H1 (cell line): ENCODE measurements at regions not wholly inside any gene's neighbourhood (a gene's known extent, or its start where the extent isn't known, plus 50 kb on each side); places are given as distances from the start of the nearest gene placed in this dataset.

ENCODE experiments used
- CTCF ChIA-PET: fragments of 300-600 bp; sonication (Branson Sonifier 250); formaldehyde crosslinking; loops from one replicate; lab custom pipeline; 2021; ENCODE audit not compliant: partially characterized antibody; lab: Charles Lee
- POLR2A ChIA-PET: fragments of 300-600 bp; sonication (Branson Sonifier 250); formaldehyde crosslinking; loops from one replicate; lab custom pipeline; 2021; ENCODE audit warnings: inconsistent platforms; ENCODE audit not compliant: partially characterized antibody; lab: Charles Lee
- DNase-seq, 2 experiments: peaks; one replicate each; pipeline versions ENCODE4 v3.0.0 to v3.0.0-alpha.2; 2010 to 2022; ENCODE audit warnings: low spot score in 2 of 2, low read depth in 1 of 2, mixed read lengths in 1 of 2
- FAIRE-seq: peaks from 2 replicates; lab custom pipeline; 2011; peaks lifted over from hg19 to GRCh38; lab: Jason Lieb, UNC
- H2AFZ ChIP-seq: 2 replicates; pipeline ENCODE4 v1.8.1; 2012; ENCODE audit warnings: low read length, inconsistent platforms
- H2AK5ac ChIP-seq: 2 replicates; pipeline ENCODE4 v1.6.1; 2013; ENCODE audit warnings: low read depth, low read length
- H2BK120ac ChIP-seq: replicated peaks from 2 replicates; pipeline ENCODE3; 2013; ENCODE audit warnings: low read depth, low read length, inconsistent platforms
- H2BK12ac ChIP-seq: 2 replicates; pipeline ENCODE4 v1.6.1; 2013; ENCODE audit warnings: low read depth, low read length
- H2BK15ac ChIP-seq: 2 replicates; pipeline ENCODE4 v1.6.1; 2013; ENCODE audit warnings: low read length
- H2BK20ac ChIP-seq: 2 replicates; pipeline ENCODE4 v1.6.1; 2013; ENCODE audit warnings: low read length
- H2BK5ac ChIP-seq: 2 replicates; pipeline ENCODE4 v1.6.1; 2013; ENCODE audit warnings: low read depth, low read length
- H3K14ac ChIP-seq: 2 replicates; pipeline ENCODE4 v1.6.1; 2013; ENCODE audit warnings: inconsistent platforms; ENCODE audit not compliant: insufficient read length
- H3K18ac ChIP-seq: 2 replicates; pipeline ENCODE4 v1.6.1; 2013; ENCODE audit warnings: low read length; ENCODE audit errors: extremely low read depth
- H3K23ac ChIP-seq: 2 replicates; pipeline ENCODE4 v1.6.1; 2013; ENCODE audit warnings: inconsistent platforms; ENCODE audit not compliant: insufficient read length
- H3K23me2 ChIP-seq: 2 replicates; pipeline ENCODE4 v1.6.1; 2013; ENCODE audit warnings: low read depth, low read length
- H3K27ac ChIP-seq: 2 replicates; pipeline ENCODE4 v1.6.1; 2011; ENCODE audit warnings: low read depth, low read length, inconsistent platforms
- H3K27me3 ChIP-seq, 4 experiments: replicated peaks in 1 of 4; 1 replicate in 1 of 4; 2 replicates in 3 of 4; pipeline versions ENCODE4 v1.6.1 to v1.8.1; 2011 to 2013; ENCODE audit warnings: low read length in 3 of 4, mild to moderate bottlenecking in 3 of 4, inconsistent platforms in 2 of 4, mixed read lengths in 2 of 4, moderate library complexity in 1 of 4; ENCODE audit not compliant: control insufficient read depth in 3 of 4, insufficient read depth in 3 of 4; ENCODE audit errors: extremely low read depth in 1 of 4
- H3K36me3 ChIP-seq, 4 experiments: 2 replicates each; pipeline versions ENCODE4 v1.6.1 to v1.8.1; 2011 to 2013; ENCODE audit warnings: mild to moderate bottlenecking in 4 of 4, low read length in 3 of 4, moderate library complexity in 2 of 4, control low read depth in 1 of 4, inconsistent platforms in 1 of 4; ENCODE audit not compliant: insufficient read depth in 4 of 4, control insufficient read depth in 2 of 4
- H3K4ac ChIP-seq: replicated peaks from 2 replicates; pipeline ENCODE3; 2013; ENCODE audit warnings: low read length, low read depth, mixed read lengths, inconsistent platforms; ENCODE audit not compliant: insufficient read length
- H3K4me1 ChIP-seq, 4 experiments: replicated peaks in 1 of 4; 1 replicate in 1 of 4; 2 replicates in 3 of 4; pipeline versions ENCODE4 v1.6.1 to v1.8.1; 2011 to 2013; ENCODE audit warnings: low read length in 3 of 4, inconsistent platforms in 2 of 4, mixed read lengths in 1 of 4; ENCODE audit not compliant: insufficient read depth in 4 of 4, control insufficient read depth in 3 of 4
- H3K4me2 ChIP-seq, 2 experiments: 2 replicates each; pipeline versions ENCODE4 v1.6.1 to v1.8.1; 2011 to 2013; ENCODE audit warnings: low read depth in 2 of 2, low read length in 2 of 2, control low read depth in 1 of 2, inconsistent platforms in 1 of 2, mild to moderate bottlenecking in 1 of 2; ENCODE audit not compliant: insufficient read depth in 1 of 2
- H3K4me3 ChIP-seq, 4 experiments: fragments of 200-600, 300-600 bp in 1 of 4; sonication (generic), shearing (Covaris generic), sonication (Bioruptor Twin) in 1 of 4; 2 replicates each; pipeline versions ENCODE4 v1.5.1 to v1.8.1; 2011 to 2016; ENCODE audit warnings: low read length in 4 of 4, low read depth in 3 of 4, control low read depth in 2 of 4, inconsistent platforms in 2 of 4, mild to moderate bottlenecking in 2 of 4, mixed read lengths in 1 of 4, moderate library complexity in 1 of 4; ENCODE audit not compliant: insufficient read depth in 2 of 4; ENCODE audit errors: extremely low read depth in 1 of 4
- H3K56ac ChIP-seq: replicated peaks from 2 replicates; pipeline ENCODE3; 2013; ENCODE audit warnings: low read depth, mild to moderate bottlenecking, mixed read lengths, low read length, inconsistent platforms; ENCODE audit not compliant: insufficient read length
- H3K79me1 ChIP-seq: 2 replicates; pipeline ENCODE4 v1.6.1; 2013; ENCODE audit warnings: low read depth, low read length, control low read depth
- H3K79me2 ChIP-seq, 2 experiments: 2 replicates each; pipeline versions ENCODE4 v1.6.1 to v1.8.1; 2012 to 2013; ENCODE audit warnings: low read length in 2 of 2, mild to moderate bottlenecking in 2 of 2, inconsistent platforms in 1 of 2; ENCODE audit not compliant: insufficient read depth in 2 of 2, control insufficient read depth in 1 of 2
- H3K9ac ChIP-seq, 4 experiments: replicated peaks in 1 of 4; 1 replicate in 1 of 4; 2 replicates in 3 of 4; pipeline versions ENCODE4 v1.6.1 to v1.8.1; 2011 to 2013; ENCODE audit warnings: low read depth in 3 of 4, low read length in 3 of 4, control low read depth in 2 of 4, mild to moderate bottlenecking in 2 of 4, moderate library complexity in 2 of 4, inconsistent platforms in 1 of 4; ENCODE audit errors: extremely low read depth in 1 of 4
- H3K9me3 ChIP-seq, 2 experiments: 2 replicates each; pipeline versions ENCODE4 v1.6.1 to v1.8.1; 2012 to 2013; ENCODE audit warnings: mild to moderate bottlenecking in 2 of 2, moderate library complexity in 2 of 2, control low read depth in 1 of 2, inconsistent platforms in 1 of 2, low read depth in 1 of 2, low read length in 1 of 2, mixed read lengths in 1 of 2; ENCODE audit not compliant: insufficient read depth in 2 of 2
- H4K20me1 ChIP-seq, 2 experiments: replicated peaks in 1 of 2; 2 replicates each; pipeline versions ENCODE3 to v1.8.1; 2011 to 2013; ENCODE audit warnings: inconsistent platforms in 2 of 2, low read length in 2 of 2, mild to moderate bottlenecking in 1 of 2; ENCODE audit not compliant: insufficient read depth in 2 of 2, control insufficient read depth in 1 of 2
- H4K5ac ChIP-seq: 2 replicates; pipeline ENCODE4 v1.6.1; 2013; ENCODE audit warnings: low read length, low read depth, mixed read lengths, inconsistent platforms; ENCODE audit not compliant: insufficient read length
- H4K8ac ChIP-seq: 2 replicates; pipeline ENCODE4 v1.8.0; 2013; ENCODE audit warnings: mild to moderate bottlenecking, moderate library complexity, low read length, inconsistent platforms; ENCODE audit not compliant: insufficient read depth; ENCODE audit errors: extremely low read depth
- H4K91ac ChIP-seq: replicated peaks from 2 replicates; pipeline ENCODE3; 2013; ENCODE audit warnings: low read length, mixed read lengths, inconsistent platforms; ENCODE audit not compliant: insufficient read length
- BRCA1 ChIP-seq: IDR thresholded peaks from 2 replicates; pipeline ENCODE4 v1.6.1; 2012; ENCODE audit warnings: low read depth, low read length, improper control_type of control experiment
- CEBPB ChIP-seq: IDR thresholded peaks from 2 replicates; pipeline ENCODE4 v1.6.1; 2012; ENCODE audit warnings: low read depth, low read length
- CHD2 ChIP-seq: IDR thresholded peaks from 2 replicates; pipeline ENCODE4 v1.6.1; 2012; ENCODE audit warnings: low read length, improper control_type of control experiment
- CREB1 ChIP-seq: IDR thresholded peaks from 2 replicates; pipeline ENCODE4 v1.6.1; 2012; ENCODE audit warnings: inconsistent platforms
- JUND ChIP-seq: IDR thresholded peaks from 2 replicates; pipeline ENCODE4 v1.6.1; 2011; ENCODE audit warnings: mild to moderate bottlenecking, improper control_type of control experiment, low read length
- POLR2A ChIP-seq, 2 experiments: IDR thresholded peaks; 1 replicate in 1 of 2; 2 replicates in 1 of 2; pipeline ENCODE4 v1.6.1; 2011; ENCODE audit warnings: low read depth in 2 of 2, low read length in 2 of 2, mild to moderate bottlenecking in 2 of 2; ENCODE audit errors: control extremely low read depth in 1 of 2
- TBP ChIP-seq: IDR thresholded peaks from 2 replicates; pipeline ENCODE4 v1.6.1; 2011; ENCODE audit warnings: low read depth, low read length, improper control_type of control experiment
- TCF12 ChIP-seq: IDR thresholded peaks from 2 replicates; pipeline ENCODE4 v1.6.1; 2011; ENCODE audit warnings: low read depth, mild to moderate bottlenecking, low read length
- YY1 ChIP-seq: IDR thresholded peaks from 2 replicates; pipeline ENCODE4 v1.6.1; 2011; ENCODE audit warnings: low read depth, mild to moderate bottlenecking, low read length
- WGBS, 2 experiments: shearing (Covaris generic) in 1 of 2; methylation state at CpG; one replicate each; pipeline versions ENCODE4 v1.1.6 to v1.1.7; 2013 to 2015; ENCODE audit warnings: low lambda C conversion rate in 2 of 2, mixed read lengths in 2 of 2, inconsistent platforms in 1 of 2, low coverage in 1 of 2, missing lambda C conversion rate in 1 of 2; ENCODE audit not compliant: insufficient replicate concordance in 2 of 2, insufficient coverage in 1 of 2, insufficient read length in 1 of 2; ENCODE audit errors: extremely low coverage in 1 of 2, missing lambda C conversion rate in 1 of 2; 5-methylcytosine and 5-hydroxymethylcytosine counted together
- TF ChIP-seq, protein P1 (sequence below): IDR thresholded peaks from 2 replicates; pipeline ENCODE4 v1.6.1; 2012; ENCODE audit warnings: low read length, inconsistent platforms

- H3K14ac ChIP-seq, result no peak overlapping the region
- no peaks in the 10 kb centered on the region for H4K20me1 ChIP-seq
- no peak overlapping the region for H3K4ac ChIP-seq
- H2AK5ac ChIP-seq, result no peak overlapping the region
- H3K18ac ChIP-seq, result no peak overlapping the region
- no peak overlapping the region for H4K5ac ChIP-seq
- no peak overlapping the region for H4K91ac ChIP-seq
- H3K9ac ChIP-seq, result no peak overlapping the region
- H3K23me2 ChIP-seq, result no peaks in the 10 kb centered on the region
- no peak overlapping the region for H3K4me2 ChIP-seq
- POLR2A ChIA-PET, result no interaction called here
- no peak overlapping the region for H2BK12ac ChIP-seq
- H2AFZ ChIP-seq, result no peak overlapping the region
- H3K56ac ChIP-seq, result no peak overlapping the region
- H3K9me3 ChIP-seq, result no peaks in the 10 kb centered on the region
- CTCF ChIA-PET, result interaction anchor here (0.6 kb wide), 1 partner anchor 13 kb away, joined by 3 read pairs; no protein-coding TSS in a partner anchor
- H3K36me3 ChIP-seq, result no peaks in the 10 kb centered on the region
- H4K8ac ChIP-seq, result no peak overlapping the region
- no peak for DNase-seq
- no peak overlapping the region for H3K27ac ChIP-seq
- H2BK20ac ChIP-seq, result no peak overlapping the region
- 93% methylated on average over 5 of the region's 5 CpGs; no CpG with 5 or more reads in 1 of the 2 experiments for WGBS, 2 experiments
- no peak overlapping the region for H2BK120ac ChIP-seq
- no peak overlapping the region for H3K4me3 ChIP-seq
- no peaks in the 10 kb centered on the region for H3K4me1 ChIP-seq
- no peaks in the 10 kb centered on the region for H3K79me1 ChIP-seq
- H3K27me3 ChIP-seq, result no peaks in the 10 kb centered on the region
- H3K79me2 ChIP-seq, result no peaks in the 10 kb centered on the region
- TF ChIP-seq TCF12, result no peak
- TF ChIP-seq YY1, result no peak
- TF ChIP-seq, protein P1, sequence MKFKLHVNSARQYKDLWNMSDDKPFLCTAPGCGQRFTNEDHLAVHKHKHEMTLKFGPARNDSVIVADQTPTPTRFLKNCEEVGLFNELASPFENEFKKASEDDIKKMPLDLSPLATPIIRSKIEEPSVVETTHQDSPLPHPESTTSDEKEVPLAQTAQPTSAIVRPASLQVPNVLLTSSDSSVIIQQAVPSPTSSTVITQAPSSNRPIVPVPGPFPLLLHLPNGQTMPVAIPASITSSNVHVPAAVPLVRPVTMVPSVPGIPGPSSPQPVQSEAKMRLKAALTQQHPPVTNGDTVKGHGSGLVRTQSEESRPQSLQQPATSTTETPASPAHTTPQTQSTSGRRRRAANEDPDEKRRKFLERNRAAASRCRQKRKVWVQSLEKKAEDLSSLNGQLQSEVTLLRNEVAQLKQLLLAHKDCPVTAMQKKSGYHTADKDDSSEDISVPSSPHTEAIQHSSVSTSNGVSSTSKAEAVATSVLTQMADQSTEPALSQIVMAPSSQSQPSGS, result no peak
- TF ChIP-seq BRCA1, result no peak
- no peak for TF ChIP-seq JUND
- TF ChIP-seq CEBPB, result no peak
- no peak for TF ChIP-seq CHD2
- no peak for TF ChIP-seq TBP
- TF ChIP-seq CREB1, result no peak
- TF ChIP-seq POLR2A (IDR thresholded peaks at IDR 0.05; ENCODE audit: control extremely low read depth in 1 of 2, low read depth in 2 of 2, low read length in 2 of 2), result no peak
- TF ChIP-seq, all 59 proteins: peak for 0
- H2BK15ac ChIP-seq, result no peak overlapping the region
- FAIRE-seq, result no peak
- no peak overlapping the region for H3K23ac ChIP-seq
- H2BK5ac ChIP-seq, result no peak overlapping the region
These were observed 385.9 kb downstream of the ANXA1 start for GRCh38 chr9:73537561-73537960.
